ENCODE measurements at regions not wholly inside any gene's neighbourhood (a gene's known extent, or its start where the extent isn't known, plus 50 kb on each side); places are given as distances from the start of the nearest gene placed in this dataset.

DNA sequence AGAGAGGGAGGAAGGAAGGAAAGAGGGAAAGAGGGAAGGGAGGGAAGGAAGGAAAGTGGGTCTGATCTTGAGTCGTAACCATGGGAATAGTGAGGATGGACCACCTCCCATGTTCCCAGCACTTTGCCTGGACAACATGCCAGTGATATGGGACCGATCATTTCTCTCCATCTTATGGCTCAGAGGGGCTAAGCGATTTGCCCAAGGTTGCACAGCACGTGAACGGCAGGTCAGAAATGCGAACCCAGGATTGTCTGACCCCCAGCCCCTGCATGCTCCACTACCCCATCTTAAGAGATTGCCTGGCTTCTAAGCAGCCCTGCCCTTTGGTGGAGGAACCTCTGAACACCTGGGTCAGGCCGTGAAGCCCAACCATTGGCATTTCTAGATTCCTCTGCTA lies 109.0 kb upstream of the CARD11 start:
- Histone ChIP-seq H4K20me1 (ENCODE audit: insufficient read depth, poor library complexity, severe bottlenecking) (no peaks in the 10 kb centered on the region), H3K9me2 (replicated peaks; ENCODE audit: insufficient read depth) (no peaks in the 10 kb centered on the region), H3K4me3 (no peak overlapping the region), H2AFZ (no peak overlapping the region), H3K79me2 (no peaks in the 10 kb centered on the region), H3K27ac (no peak overlapping the region), H3K4me2 (no peak overlapping the region), H3K36me3 (replicated peaks; ENCODE audit: insufficient read depth, low read depth) (no peaks in the 10 kb centered on the region), H3K27me3 (no peaks in the 10 kb centered on the region), H3K9me3 (ENCODE audit: low read depth) (no peaks in the 10 kb centered on the region), H3K4me1 (ENCODE audit: insufficient read depth) (no peaks in the 10 kb centered on the region)
- whole genome bisulfite sequencing (ENCODE audit: low lambda C conversion rate, missing lambda C conversion rate) = 96% methylated on average over 7 of the region's 7 CpGs
- DNase-seq (ENCODE audit: low spot score) = no peak
- TF ChIP-seq EZH2phosphoT487 (IDR thresholded peaks at IDR 0.05; ENCODE audit: low read depth, severe bottlenecking, unreplicated experiment) (no peak), EZH2 (IDR thresholded peaks at IDR 0.05; ENCODE audit: borderline replicate concordance) (no peak)

DNA sequence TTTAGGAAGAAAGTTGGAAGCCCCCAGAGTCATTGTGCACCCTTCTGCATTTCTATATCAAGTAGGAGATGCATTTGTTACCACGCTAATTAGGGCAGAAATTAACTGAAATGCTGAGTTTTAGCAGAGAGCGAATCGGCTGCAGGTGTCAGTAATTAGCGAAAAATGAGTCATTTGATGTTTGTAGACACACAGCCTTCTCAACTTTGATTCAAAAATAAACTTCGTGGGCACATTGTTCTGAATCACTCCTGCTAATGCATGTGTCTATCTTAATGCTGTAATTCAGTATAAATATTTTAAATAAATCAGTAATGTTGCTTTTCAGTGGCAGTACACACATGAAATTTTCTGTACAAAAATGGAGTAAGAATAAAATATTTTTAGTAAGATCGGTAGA lies 109.5 kb upstream of the CARD11 start:
- no peak overlapping the region for H3K27ac ChIP-seq
- no peaks in the 10 kb centered on the region for H3K9me3 ChIP-seq (ENCODE audit: low read depth)
- no peaks in the 10 kb centered on the region for H3K36me3 ChIP-seq (replicated peaks; ENCODE audit: insufficient read depth, low read depth)
- 88% methylated on average over 6 of the region's 6 CpGs for WGBS (ENCODE audit: low lambda C conversion rate, missing lambda C conversion rate)
- no peak overlapping the region for H3K4me3 ChIP-seq
- H4K20me1 ChIP-seq (ENCODE audit: insufficient read depth, poor library complexity, severe bottlenecking) = no peaks in the 10 kb centered on the region
- H2AFZ ChIP-seq = no peak overlapping the region
- DNase-seq (ENCODE audit: low spot score) = no peak
- H3K4me1 ChIP-seq (ENCODE audit: insufficient read depth) = no peaks in the 10 kb centered on the region
- no peak overlapping the region for H3K4me2 ChIP-seq
- H3K27me3 ChIP-seq = no peaks in the 10 kb centered on the region
- TF ChIP-seq EZH2 (IDR thresholded peaks at IDR 0.05; ENCODE audit: borderline replicate concordance) = no peak
- TF ChIP-seq, protein P1, sequence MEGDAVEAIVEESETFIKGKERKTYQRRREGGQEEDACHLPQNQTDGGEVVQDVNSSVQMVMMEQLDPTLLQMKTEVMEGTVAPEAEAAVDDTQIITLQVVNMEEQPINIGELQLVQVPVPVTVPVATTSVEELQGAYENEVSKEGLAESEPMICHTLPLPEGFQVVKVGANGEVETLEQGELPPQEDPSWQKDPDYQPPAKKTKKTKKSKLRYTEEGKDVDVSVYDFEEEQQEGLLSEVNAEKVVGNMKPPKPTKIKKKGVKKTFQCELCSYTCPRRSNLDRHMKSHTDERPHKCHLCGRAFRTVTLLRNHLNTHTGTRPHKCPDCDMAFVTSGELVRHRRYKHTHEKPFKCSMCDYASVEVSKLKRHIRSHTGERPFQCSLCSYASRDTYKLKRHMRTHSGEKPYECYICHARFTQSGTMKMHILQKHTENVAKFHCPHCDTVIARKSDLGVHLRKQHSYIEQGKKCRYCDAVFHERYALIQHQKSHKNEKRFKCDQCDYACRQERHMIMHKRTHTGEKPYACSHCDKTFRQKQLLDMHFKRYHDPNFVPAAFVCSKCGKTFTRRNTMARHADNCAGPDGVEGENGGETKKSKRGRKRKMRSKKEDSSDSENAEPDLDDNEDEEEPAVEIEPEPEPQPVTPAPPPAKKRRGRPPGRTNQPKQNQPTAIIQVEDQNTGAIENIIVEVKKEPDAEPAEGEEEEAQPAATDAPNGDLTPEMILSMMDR (IDR thresholded peaks at IDR 0.05; ENCODE audit: poor library complexity) = no peak
- no peak for TF ChIP-seq EZH2phosphoT487 (IDR thresholded peaks at IDR 0.05; ENCODE audit: low read depth, severe bottlenecking, unreplicated experiment)
- H3K9me2 ChIP-seq (replicated peaks; ENCODE audit: insufficient read depth) = no peaks in the 10 kb centered on the region
- no peaks in the 10 kb centered on the region for H3K79me2 ChIP-seq

DNA sequence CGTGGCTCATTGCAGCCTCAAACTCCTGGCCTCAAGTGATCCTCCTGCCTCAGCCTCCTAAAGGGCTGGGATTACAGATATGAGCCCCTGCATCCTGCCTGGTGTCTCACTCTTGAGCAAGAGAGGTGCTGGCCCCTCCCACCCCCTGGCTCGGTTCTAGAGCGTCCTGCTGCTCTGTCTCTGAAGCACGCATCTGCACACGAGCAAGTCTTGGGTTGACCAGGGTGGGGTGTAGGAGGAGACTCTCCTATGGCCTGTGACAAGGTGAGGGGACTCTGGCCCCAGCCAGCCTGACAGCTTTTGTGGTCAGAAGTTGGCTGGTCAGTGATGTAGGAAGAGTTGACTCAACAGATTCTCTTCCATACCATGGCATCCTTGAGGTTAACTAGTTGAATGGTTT lies 110.7 kb upstream of the CARD11 start:
- DNase-seq (ENCODE audit: low spot score) = no peak
- no peaks in the 10 kb centered on the region for H3K79me2 ChIP-seq
- no peaks in the 10 kb centered on the region for H3K9me2 ChIP-seq (replicated peaks; ENCODE audit: insufficient read depth)
- TF ChIP-seq, protein P1 (IDR thresholded peaks at IDR 0.05; ENCODE audit: poor library complexity) = no peak
- TF ChIP-seq EZH2phosphoT487 (IDR thresholded peaks at IDR 0.05; ENCODE audit: low read depth, severe bottlenecking, unreplicated experiment) = no peak
- TF ChIP-seq EZH2 (IDR thresholded peaks at IDR 0.05; ENCODE audit: borderline replicate concordance) = no peak
- H3K36me3 ChIP-seq (replicated peaks; ENCODE audit: insufficient read depth, low read depth) = no peaks in the 10 kb centered on the region
- no peaks in the 10 kb centered on the region for H3K27me3 ChIP-seq
- H2AFZ ChIP-seq = no peak overlapping the region
- 91% methylated on average over 5 of the region's 5 CpGs for WGBS (ENCODE audit: low lambda C conversion rate, missing lambda C conversion rate)
- no peaks in the 10 kb centered on the region for H4K20me1 ChIP-seq (ENCODE audit: insufficient read depth, poor library complexity, severe bottlenecking)
- no peak overlapping the region for H3K27ac ChIP-seq
- H3K4me2 ChIP-seq = no peak overlapping the region
- H3K9me3 ChIP-seq (ENCODE audit: low read depth) = no peaks in the 10 kb centered on the region
- no peak overlapping the region for H3K4me3 ChIP-seq
- no peaks in the 10 kb centered on the region for H3K4me1 ChIP-seq (ENCODE audit: insufficient read depth)

DNA sequence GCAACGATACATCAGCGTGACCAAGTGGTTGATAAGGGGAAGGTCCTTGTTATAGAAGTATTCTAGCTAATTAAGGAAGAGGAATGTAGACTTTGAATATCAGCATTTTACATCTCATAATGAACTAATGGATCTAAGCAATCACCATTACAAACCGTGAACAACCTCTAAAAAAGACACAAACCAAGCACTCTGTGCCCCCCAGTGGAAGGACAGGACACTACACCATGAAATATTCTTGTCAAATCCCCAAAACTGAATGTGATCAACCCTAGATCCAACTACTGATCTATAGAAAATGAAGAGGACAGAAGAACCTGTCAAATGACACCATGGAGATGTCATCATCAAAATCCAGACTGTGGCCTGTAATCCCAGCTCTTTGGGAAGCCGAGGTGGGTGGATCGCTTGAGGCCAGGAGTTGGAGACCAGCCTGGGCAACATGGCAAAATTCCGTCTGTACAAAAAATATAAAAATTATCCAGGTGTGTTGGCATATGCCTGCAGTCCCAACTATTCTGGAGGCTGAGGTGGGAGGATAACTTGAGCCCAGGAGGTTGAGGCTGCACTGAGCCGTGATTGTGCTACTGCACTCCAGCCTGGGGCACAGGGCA lies 111.3 kb upstream of the CARD11 start:
- H3K27ac ChIP-seq = no peak overlapping the region
- no peaks in the 10 kb centered on the region for H3K79me2 ChIP-seq
- no peaks in the 10 kb centered on the region for H3K9me3 ChIP-seq (ENCODE audit: low read depth)
- TF ChIP-seq EZH2 (IDR thresholded peaks at IDR 0.05; ENCODE audit: borderline replicate concordance) = no peak
- TF ChIP-seq EZH2phosphoT487 (IDR thresholded peaks at IDR 0.05; ENCODE audit: low read depth, severe bottlenecking, unreplicated experiment) = no peak
- TF ChIP-seq, protein P1 (IDR thresholded peaks at IDR 0.05; ENCODE audit: poor library complexity) = peak; percentile 52
- DNase-seq (ENCODE audit: low spot score) = peak; percentile 48
- no peaks in the 10 kb centered on the region for H3K9me2 ChIP-seq (replicated peaks; ENCODE audit: insufficient read depth)
- H4K20me1 ChIP-seq (ENCODE audit: insufficient read depth, poor library complexity, severe bottlenecking) = no peaks in the 10 kb centered on the region
- H2AFZ ChIP-seq = no peak overlapping the region
- no peak overlapping the region for H3K4me3 ChIP-seq
- 81% methylated on average over 7 of the region's 7 CpGs for WGBS (ENCODE audit: low lambda C conversion rate, missing lambda C conversion rate)
- H3K36me3 ChIP-seq (replicated peaks; ENCODE audit: insufficient read depth, low read depth) = no peaks in the 10 kb centered on the region
- no peaks in the 10 kb centered on the region for H3K4me1 ChIP-seq (ENCODE audit: insufficient read depth)
- no peak overlapping the region for H3K4me2 ChIP-seq
- H3K27me3 ChIP-seq = no peaks in the 10 kb centered on the region
